ENCODE measurements at regions not wholly inside any gene's neighbourhood (a gene's known extent, or its start where the extent isn't known, plus 50 kb on each side); places are given as distances from the start of the nearest gene placed in this dataset.
A peak's percentile ranks its signal among the peaks of the same experiment; 100 is the strongest.

DNA sequence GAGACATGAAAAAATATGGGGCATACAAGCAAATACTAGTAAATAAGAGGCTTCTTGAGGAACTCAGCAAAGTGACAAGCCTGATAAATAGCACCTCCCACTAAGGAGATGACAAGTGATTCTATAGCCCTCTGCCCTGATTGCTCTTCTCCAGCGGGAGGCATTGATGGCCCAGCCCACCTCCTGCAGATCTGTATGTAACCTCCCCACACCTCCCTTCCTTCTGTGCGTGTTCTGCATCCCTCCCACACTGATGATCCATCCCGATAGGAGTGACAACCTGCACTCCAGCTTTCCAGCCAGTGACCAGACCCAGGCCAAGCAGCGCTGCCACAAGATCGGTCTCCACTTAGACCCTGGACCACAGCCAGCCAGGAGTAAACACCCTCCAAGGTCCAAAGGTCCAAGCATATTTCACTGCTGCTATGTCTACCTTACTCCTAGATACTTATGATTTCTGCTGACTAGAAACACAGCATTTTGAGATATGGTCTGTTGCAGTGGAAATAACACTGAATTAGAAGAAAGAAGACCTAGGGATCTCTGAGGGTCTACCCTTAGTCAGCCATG, 176.1 kb downstream of the BRINP2 start:
- no peak overlapping the region for H3K27ac ChIP-seq
- TF ChIP-seq, protein P1, sequence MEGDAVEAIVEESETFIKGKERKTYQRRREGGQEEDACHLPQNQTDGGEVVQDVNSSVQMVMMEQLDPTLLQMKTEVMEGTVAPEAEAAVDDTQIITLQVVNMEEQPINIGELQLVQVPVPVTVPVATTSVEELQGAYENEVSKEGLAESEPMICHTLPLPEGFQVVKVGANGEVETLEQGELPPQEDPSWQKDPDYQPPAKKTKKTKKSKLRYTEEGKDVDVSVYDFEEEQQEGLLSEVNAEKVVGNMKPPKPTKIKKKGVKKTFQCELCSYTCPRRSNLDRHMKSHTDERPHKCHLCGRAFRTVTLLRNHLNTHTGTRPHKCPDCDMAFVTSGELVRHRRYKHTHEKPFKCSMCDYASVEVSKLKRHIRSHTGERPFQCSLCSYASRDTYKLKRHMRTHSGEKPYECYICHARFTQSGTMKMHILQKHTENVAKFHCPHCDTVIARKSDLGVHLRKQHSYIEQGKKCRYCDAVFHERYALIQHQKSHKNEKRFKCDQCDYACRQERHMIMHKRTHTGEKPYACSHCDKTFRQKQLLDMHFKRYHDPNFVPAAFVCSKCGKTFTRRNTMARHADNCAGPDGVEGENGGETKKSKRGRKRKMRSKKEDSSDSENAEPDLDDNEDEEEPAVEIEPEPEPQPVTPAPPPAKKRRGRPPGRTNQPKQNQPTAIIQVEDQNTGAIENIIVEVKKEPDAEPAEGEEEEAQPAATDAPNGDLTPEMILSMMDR (conservative IDR thresholded peaks at IDR 0.05): no peak

DNA sequence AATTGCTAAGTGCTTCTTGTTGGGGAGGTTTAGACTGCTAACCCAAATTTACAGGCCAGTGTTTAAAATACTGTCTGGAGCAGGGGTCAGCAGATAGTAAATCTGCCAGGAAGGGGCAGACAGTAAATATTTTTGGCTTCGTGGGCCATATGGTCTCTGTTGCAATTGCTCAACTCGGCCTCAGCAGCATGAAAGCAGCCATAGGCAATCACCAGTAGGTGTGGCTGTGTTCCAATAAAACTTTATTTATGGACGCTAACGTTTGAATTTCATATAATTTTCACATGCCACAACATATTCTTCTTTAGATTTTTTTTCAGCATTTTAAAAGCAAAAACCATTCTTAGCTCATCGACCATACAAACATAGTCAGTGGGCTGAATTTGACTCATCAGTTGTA, 172.7 kb downstream of the BRINP2 start:
- TF ChIP-seq, protein P1 (conservative IDR thresholded peaks at IDR 0.05): no peak
- no peak overlapping the region for H3K27ac ChIP-seq

DNA sequence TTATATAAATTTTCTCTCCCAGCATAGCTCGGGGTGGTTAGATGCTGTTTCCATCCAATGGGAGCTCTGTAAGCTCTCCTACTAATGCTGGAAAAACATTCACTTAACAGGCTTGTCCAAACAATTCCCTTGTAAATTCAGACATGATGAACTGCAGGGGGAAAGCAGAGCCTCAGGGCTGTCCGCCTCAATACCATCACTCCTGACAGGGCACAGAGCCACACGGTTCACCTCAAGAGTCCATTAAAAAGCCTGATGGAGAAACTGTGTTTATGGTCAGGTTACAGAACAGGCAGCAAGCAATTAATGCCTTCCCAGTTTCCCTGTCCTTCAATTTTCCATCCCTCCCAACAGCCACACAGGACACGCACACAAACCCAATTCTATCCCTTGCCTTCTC, 171.0 kb downstream of the BRINP2 start:
- TF ChIP-seq, protein P1 (conservative IDR thresholded peaks at IDR 0.05): no peak

DNA sequence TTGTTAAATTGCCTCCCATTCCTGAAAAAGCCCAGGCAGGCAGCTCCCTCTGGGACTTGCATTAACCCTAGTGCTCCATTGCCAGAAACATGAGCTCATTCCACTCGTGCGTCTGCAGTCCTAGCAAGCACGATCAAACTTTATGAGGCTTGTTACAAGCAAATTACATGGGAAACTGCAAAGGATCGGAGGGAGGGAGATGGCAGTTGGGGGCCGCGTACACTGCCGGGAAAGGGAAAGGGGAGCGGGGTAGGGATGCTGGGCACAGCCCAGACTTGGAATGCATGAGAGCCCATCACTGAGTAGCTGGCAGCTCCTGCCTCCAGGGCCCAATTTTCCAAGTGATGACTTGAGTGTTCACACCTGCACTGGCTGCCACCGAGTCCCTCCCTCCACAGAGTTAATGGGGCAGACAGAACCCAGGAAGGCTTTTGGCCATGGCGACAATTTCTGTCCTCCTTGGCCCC, 169.9 kb downstream of the BRINP2 start:
- TF ChIP-seq, protein P1 (conservative IDR thresholded peaks at IDR 0.05): no peak
- H3K27ac ChIP-seq: no peak overlapping the region

More for the DNA sequence above, 171.0 kb downstream of the BRINP2 start:
- H3K27ac ChIP-seq: no peak overlapping the region

DNA sequence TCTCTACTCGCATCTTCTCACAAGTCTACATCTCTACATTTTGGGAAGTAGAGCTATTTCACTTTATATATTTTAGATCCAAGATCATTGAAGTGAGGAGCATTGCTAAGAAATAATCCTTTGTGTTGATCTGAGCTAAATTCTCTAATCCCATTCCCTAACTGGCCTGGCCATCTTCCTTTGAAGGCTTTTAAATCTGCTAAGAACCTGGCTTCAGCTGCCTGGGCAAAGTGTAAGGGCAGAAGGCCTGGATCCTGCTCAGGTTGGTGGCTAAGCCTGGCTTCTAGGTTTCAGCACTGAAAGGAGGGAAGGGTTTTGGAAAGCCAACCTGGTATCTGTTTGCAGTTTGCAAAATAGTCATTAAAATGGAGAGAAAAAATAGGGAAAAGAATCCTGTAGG, 167.6 kb downstream of the BRINP2 start:
- H3K27ac ChIP-seq: no peak overlapping the region
- TF ChIP-seq, protein P1 (conservative IDR thresholded peaks at IDR 0.05): no peak

DNA sequence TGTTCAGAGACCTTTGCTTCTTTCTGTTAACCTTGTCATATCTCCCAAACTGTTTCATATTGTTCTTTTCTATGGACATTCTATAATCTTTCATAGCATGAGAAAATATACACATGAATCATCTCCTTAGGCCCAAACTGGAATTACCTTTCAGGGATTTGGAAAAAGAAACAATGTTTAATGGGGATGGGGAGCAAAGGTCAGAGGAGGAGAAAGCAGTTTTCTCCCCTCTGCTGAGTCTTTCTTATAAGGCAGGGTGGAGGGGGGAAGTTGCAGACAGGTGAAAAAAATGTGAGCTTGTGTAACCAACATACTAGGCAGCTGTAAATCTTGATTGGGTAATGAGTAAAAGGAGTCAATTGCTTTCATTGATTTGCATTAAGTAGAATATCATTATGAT, 164.1 kb downstream of the BRINP2 start:
- H3K27ac ChIP-seq: no peak overlapping the region
- TF ChIP-seq, protein P1 (conservative IDR thresholded peaks at IDR 0.05): no peak

DNA sequence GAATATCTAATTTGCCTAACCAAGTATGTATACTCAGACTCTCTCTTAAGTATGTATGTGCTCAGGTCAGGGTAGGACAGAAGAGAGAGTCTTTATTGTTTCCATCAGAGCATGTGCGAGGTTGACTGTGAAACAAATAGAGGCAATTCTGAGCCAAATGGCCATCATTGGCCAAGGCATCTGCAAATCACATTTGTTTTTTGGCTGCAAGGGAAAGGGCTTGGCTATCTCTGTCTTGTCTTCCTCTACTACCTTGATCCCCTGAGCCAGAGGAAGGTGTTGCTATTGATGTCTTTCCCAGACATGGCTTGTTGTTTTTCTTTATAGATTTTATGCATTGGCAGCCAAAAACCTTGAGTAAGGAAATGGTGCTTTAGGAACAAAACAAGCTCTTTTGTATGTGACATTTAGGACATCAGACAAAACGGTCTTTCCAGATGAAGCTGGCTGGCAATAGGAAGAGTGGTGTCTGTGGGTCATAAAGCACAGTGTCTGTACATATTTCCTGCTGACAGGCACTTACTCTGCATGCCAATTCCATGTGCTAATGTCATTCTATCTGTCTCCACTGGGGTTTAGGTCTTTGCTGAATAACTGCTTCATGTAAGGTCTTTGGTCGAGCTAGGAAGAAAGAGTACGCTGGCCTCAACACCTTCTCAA, 163.3 kb downstream of the BRINP2 start:
- no peak overlapping the region for H3K27ac ChIP-seq

More for the DNA sequence above, 163.3 kb downstream of the BRINP2 start:
- TF ChIP-seq, protein P1 (conservative IDR thresholded peaks at IDR 0.05): peak; percentile 54
